ENCODE measurements at regions not wholly inside any gene's neighbourhood (a gene's known extent, or its start where the extent isn't known, plus 50 kb on each side); places are given as distances from the start of the nearest gene placed in this dataset.

GRCh38 chr3:144552346-144553057 is 580.9 kb downstream of the DIPK2A start:
- H3K36me3 ChIP-seq, result no peaks in the 10 kb centered on the region

GRCh38 chr3:144553301-144553700 is 581.7 kb downstream of the DIPK2A start:
- Histone ChIP-seq H3K27ac (no peak overlapping the region), H3K4me1 (no peaks in the 10 kb centered on the region), H3K9me3 (no peaks in the 10 kb centered on the region), H3K36me3 (no peaks in the 10 kb centered on the region), H3K4me3 (no peak overlapping the region), H3K27me3 (no peaks in the 10 kb centered on the region)
- intact Hi-C loops (cut with DNase I), result no loop called here
- DNase-seq (ENCODE audit: extremely low spot score in 2 of 2), result no peak
- TF ChIP-seq CTCF (IDR thresholded peaks at IDR 0.05) (no peak), POLR2AphosphoS5 (IDR thresholded peaks at IDR 0.05; ENCODE audit: insufficient read depth in 1 of 2, low read depth in 1 of 2) (no peak), POLR2A (IDR thresholded peaks at IDR 0.05) (no peak)

More at GRCh38 chr3:144552346-144553057, 580.9 kb downstream of the DIPK2A start:
- H3K4me1 ChIP-seq, result no peaks in the 10 kb centered on the region
- no peaks in the 10 kb centered on the region for H3K27me3 ChIP-seq
- no peaks in the 10 kb centered on the region for H3K9me3 ChIP-seq
- no peak for TF ChIP-seq POLR2AphosphoS5 (IDR thresholded peaks at IDR 0.05; ENCODE audit: insufficient read depth in 1 of 2, low read depth in 1 of 2)
- TF ChIP-seq CTCF (IDR thresholded peaks at IDR 0.05), result no peak
- no peak for TF ChIP-seq POLR2A (IDR thresholded peaks at IDR 0.05)
- H3K4me3 ChIP-seq, result no peak overlapping the region
- no peak for DNase-seq (ENCODE audit: extremely low spot score in 2 of 2)
- intact Hi-C loops (cut with DNase I), result no loop called here
- no peak overlapping the region for H3K27ac ChIP-seq

DNA sequence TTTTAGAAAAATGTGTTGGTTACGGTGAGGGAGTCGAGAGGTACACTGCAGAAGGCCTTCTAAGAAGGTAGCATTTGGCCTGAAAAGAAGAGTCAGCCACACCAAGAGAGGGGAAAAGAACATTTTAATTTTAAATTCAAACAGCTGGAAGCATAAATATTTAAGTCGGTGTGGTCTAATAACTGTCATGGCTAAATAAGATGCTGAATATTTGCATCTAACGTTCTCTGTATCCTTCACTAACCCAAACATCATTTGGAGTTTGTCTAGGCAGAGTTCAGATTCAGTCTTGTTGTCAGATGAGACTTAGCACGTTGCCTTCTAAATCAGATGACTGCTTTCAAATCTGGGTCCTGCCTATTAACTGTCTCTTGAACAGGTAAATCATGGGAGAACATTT is 583.3 kb downstream of the DIPK2A start:
- H3K4me1 ChIP-seq, result no peaks in the 10 kb centered on the region
- DNase-seq (ENCODE audit: extremely low spot score in 2 of 2), result no peak
- intact Hi-C loops (cut with DNase I), result no loop called here

GRCh38 chr3:144556392-144556791 is 584.8 kb downstream of the DIPK2A start:
- H3K9me3 ChIP-seq, result no peaks in the 10 kb centered on the region
- intact Hi-C loops (cut with DNase I), result no loop called here
- H3K27me3 ChIP-seq, result no peaks in the 10 kb centered on the region
- no peak overlapping the region for H3K27ac ChIP-seq
- no peak for DNase-seq (ENCODE audit: extremely low spot score in 2 of 2)
- TF ChIP-seq POLR2A (IDR thresholded peaks at IDR 0.05) (no peak), POLR2AphosphoS5 (IDR thresholded peaks at IDR 0.05; ENCODE audit: insufficient read depth in 1 of 2, low read depth in 1 of 2) (no peak), CTCF (IDR thresholded peaks at IDR 0.05) (no peak)
- H3K4me3 ChIP-seq, result no peak overlapping the region
- no peaks in the 10 kb centered on the region for H3K4me1 ChIP-seq
- H3K36me3 ChIP-seq, result no peaks in the 10 kb centered on the region

More for the DNA sequence above, 583.3 kb downstream of the DIPK2A start:
- Histone ChIP-seq H3K27me3 (no peaks in the 10 kb centered on the region), H3K9me3 (no peaks in the 10 kb centered on the region), H3K4me3 (no peak overlapping the region), H3K27ac (no peak overlapping the region), H3K36me3 (no peaks in the 10 kb centered on the region)
- TF ChIP-seq POLR2A (IDR thresholded peaks at IDR 0.05) (no peak), POLR2AphosphoS5 (IDR thresholded peaks at IDR 0.05; ENCODE audit: insufficient read depth in 1 of 2, low read depth in 1 of 2) (no peak), CTCF (IDR thresholded peaks at IDR 0.05) (no peak)

DNA sequence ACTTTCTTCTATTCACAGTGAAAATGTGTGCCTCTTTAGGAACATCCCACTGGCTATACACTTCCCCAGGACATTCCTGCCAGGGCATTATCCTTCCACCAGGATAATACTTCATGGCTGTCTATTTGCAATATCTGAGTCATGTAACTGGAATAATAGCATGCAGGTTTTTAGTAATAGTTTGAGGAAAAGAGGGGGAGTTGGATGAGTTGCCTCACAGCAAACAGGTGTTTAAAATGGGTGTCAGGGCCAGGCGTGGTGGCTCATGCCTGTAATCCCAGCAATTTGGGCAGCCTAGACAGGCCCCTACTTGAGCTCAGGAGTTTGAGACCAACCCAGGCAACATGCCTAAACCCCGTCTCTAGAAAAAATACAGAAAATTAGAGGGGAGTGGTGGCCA is 585.9 kb downstream of the DIPK2A start:
- TF ChIP-seq POLR2A (IDR thresholded peaks at IDR 0.05) (no peak), CTCF (IDR thresholded peaks at IDR 0.05) (no peak), POLR2AphosphoS5 (IDR thresholded peaks at IDR 0.05; ENCODE audit: insufficient read depth in 1 of 2, low read depth in 1 of 2) (no peak)
- Histone ChIP-seq H3K9me3 (no peaks in the 10 kb centered on the region), H3K27ac (no peak overlapping the region), H3K4me3 (no peak overlapping the region), H3K4me1 (no peaks in the 10 kb centered on the region), H3K36me3 (no peaks in the 10 kb centered on the region), H3K27me3 (no peaks in the 10 kb centered on the region)
- DNase-seq (ENCODE audit: extremely low spot score in 2 of 2), result no peak
- intact Hi-C loops (cut with DNase I), result no loop called here
